NCI-H345 treated with DMSO at 0.1 percent for 48 hours (cell line): ENCODE measurements at regions not wholly inside any gene's neighbourhood (a gene's known extent, or its start where the extent isn't known, plus 50 kb on each side); places are given as distances from the start of the nearest gene placed in this dataset.

Experiments
- DNase-seq: peaks from one replicate; lab custom pipeline; 2025; ENCODE audit not compliant: unreplicated experiment; lab: John Stamatoyannopoulos, UW

DNA sequence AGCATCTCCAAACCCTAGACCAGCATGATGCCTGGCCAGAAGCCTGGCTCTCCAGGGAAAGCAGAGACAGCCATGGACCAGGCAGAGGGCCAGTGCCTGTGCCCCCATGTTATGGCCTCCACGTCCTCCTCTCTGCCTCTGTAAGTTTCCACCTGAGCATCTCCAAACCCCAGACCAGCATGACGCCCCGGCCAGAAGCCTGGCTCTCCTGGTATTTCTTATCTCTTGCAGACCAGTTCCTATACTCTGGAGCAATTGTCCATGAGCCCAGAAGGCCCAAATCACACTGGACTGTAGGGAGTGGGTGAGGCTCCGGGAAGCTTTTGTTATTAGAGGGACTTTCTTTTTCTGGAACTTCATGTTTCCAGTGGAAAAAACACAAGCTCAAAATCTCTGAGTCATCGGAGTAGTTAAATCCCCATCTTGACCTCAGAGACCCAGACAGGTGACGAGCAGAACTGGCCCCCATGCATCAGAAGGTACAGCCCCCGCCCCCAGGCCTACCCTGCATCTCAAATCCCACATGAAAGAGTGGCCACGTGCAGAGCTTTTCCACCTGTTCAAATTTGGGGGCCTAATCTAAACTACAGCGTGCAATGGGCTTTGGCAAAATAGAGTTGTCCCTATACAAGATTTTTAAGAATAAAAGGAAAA, 110.2 kb upstream of the FOXQ1 start:
- no peak for DNase-seq

DNA sequence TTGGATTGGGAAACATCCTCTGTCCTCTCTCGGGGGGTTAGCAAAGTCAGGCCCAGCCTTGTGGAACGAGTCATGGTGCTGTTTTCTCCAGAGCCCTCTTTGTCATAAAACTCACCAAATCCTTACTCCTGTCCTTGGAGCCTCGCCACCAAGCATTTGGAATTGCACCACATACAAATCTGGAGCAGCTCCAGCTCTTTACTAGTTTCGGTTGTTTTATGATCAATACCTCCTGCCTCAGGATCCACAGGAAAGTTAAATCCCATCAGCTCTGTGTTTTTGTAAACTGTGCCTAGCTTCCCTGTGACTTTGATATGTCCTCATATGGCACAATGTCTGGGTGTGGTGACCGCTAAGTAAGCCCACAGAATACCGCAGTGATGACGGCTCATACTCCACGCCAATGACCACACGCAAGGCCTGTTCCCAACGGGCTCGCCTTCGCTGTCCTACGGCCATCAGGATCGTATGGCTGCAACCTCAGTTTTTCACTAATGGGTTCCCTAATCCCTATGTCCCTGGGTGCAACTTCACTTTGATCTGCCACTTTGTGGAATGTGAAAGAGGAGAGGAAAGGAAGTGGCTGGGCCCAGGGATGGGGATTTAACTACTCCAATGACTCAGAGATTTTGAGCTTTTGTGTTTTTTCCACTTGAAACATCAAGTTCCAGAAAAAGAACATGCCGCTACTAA, 111.3 kb upstream of the FOXQ1 start:
- no peak for DNase-seq

DNA sequence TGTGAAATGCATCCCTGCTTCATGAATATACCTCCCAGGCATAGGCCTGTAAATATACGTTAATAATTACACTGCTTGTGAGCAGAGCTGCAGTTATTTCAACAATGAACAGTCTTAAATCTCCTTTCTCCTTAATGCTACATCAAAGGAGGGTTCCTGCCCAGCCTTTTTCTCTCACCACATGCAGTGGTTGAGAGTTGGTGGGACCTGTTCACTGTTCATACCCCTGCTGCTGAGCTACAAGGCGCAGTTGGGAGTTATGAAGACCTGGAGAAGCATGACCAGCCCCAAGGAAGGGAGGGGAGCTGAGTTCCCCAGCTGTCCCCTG, 111.9 kb upstream of the FOXQ1 start:
- no peak for DNase-seq

DNA sequence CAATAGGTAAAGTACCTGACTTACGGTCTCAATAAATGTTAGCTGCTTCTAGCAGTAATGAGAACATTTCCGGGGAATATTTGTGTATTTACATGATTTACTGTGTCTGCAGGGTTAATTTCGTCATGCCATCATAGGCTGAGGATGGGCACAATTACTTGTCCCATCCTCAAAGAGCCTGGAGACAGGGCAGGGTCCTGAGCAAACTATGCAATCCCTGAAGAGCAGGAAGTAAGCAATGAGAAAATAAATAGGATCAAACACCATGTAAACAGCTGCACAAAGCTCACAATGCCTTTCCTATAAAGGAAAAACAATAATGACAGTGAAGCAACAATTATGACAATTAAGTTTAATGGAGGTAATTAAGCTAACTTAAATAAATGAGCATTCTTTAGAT, 114.6 kb upstream of the FOXQ1 start:
- DNase-seq, result no peak

DNA sequence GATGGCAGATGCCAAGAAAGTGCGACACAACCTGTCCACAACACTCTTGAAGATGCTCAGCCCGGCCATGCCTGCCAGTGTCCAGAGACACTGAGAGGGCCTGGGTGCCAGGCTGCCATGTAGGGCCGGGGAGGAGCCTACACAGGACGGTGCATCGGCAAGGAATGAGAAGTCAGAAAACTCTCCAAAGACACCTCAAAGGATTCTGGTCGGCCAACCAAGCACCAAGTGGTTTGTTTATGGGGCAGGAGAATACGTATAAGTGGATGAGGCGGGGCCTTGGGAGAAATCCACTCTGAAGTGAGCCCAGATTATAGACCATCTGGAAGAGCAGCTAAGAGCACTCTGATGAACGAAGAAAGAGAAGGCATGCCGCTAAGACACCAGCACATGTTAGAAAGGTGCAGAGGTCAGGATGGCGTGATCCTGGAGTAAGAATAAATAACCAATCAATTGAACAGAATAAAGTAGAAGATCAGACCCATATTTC, 120.7 kb upstream of the FOXQ1 start:
- no peak for DNase-seq

DNA sequence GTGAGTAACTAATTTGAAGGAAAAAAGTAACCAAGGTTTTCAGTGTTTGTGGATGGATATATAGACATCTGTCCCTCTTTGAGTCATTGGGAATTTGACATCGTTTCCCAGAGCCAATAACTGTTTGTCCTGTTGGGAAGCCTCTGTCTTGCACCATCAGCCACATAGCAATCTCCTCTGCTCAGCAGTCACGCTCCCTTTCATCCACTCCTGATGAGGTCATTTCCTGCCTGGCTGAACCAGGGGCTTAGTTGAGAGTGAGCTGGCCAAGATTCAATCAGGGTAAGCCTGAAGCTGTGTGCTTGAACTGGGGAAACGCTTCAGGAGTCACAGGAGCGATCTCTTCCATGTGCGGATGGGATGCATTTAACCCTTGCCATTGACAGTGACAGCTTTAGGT, 121.5 kb upstream of the FOXQ1 start:
- DNase-seq, result no peak

DNA sequence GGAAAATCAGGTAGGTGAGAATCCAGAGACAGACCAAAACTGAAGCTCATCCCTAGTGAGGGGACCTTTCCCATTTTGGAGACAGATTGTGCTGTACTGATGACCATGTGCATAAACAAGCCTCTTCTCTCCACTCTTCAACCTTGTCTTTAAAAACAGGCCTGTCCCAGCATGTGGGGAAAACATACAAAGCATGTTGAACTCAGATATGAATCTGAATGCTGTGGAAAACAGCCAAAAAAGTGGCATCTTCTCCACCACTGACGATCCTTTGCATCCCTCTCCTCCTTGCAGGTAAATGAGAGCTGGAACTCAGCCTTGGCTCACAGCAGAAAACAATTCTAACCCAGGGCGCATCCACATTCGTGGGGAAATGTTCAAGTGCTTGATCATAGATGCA, 123.7 kb upstream of the FOXQ1 start:
- no peak for DNase-seq

DNA sequence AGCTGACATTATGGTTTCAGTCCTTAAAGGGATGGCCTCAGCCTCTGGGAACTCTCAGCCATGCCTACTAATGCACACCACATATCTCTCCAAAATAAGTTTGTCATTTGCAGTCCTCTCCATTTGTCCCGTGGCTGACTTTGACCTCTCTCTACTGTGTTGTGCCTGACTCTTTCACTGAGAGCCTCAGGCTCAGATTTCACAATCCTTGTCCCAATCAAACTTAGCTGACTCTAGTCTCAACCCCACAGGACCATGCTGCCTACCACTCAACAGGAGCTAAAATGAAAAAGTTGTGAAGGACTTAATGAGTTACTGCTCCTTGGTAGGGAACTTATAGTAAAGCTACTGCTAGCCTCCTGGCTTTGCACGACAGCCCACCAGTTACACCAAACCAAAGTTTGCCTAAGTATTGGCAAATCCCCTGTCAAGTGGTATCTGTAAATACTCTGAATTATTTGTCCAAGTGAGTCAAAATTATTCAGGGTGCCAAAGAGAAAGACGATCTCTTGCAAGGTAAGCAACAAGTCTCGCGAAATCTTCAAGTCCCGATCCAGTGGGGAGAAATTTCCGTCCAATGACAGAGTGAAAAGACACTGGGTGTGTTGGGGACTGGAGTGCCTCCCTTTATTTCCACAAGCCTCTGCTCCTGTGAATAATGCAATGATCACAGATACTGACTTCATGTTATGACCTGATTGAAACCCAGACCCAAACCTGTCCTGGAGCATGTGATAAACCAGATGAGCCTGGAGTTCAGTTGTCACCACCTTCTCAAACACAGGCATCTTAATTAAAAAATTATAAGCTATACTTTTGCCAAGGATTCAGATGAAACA, 124.4 kb upstream of the FOXQ1 start:
- DNase-seq, result no peak

DNA sequence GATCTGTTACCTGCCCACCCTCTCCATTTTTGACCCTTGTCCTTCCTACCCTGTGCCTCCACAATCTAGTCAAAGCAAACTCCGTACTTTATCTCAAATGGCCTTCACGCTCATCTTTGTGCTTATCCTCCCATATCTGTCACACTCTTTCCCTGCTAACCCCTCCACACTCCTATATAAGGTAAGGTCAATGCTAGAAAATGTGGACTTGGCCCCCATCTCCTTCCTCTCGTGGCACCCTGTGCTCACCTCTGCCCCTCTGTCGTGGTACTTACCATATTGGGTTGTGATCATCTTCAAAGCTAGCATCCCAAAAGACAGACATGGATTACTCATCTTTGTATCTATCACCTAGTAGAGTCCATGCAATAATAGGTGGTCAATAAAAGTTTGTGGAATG, 127.6 kb upstream of the FOXQ1 start:
- no peak for DNase-seq

DNA sequence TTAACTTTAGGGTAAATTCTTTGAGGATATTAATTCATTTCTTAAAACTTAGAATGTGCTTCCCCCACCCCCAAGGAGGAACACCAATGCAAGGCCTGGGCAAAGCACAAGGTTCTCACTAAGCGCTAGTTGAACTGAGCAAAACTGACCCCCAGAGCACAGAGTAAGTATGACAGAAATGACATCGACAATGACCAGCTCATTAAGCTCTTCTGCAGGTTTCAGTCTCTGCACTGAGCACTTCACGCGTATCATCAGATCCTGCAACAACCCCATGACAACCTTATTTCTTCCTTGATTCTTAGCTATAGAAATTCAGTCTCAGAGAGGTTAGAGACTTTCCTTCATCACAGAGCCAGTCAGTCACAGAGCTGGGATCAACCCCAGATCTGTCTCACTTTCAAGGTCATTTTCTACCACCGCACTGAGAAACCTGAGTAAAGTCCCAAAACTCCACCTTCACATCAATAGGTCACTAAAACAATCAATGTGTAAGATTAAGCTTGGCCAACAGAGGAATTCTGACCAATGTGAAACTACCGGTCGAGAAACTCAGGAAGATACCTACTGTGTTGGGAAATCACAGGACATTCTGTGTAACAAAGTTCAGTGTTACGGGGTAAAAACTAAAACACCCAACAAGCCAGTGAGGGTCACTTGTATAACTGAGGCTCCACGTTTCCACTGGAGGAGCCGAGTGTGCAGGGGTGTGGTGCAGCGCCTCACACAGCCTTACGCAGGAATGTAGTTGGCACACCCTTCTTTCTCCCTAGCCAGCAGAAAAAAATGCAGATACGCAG, 129.0 kb upstream of the FOXQ1 start:
- no peak for DNase-seq

DNA sequence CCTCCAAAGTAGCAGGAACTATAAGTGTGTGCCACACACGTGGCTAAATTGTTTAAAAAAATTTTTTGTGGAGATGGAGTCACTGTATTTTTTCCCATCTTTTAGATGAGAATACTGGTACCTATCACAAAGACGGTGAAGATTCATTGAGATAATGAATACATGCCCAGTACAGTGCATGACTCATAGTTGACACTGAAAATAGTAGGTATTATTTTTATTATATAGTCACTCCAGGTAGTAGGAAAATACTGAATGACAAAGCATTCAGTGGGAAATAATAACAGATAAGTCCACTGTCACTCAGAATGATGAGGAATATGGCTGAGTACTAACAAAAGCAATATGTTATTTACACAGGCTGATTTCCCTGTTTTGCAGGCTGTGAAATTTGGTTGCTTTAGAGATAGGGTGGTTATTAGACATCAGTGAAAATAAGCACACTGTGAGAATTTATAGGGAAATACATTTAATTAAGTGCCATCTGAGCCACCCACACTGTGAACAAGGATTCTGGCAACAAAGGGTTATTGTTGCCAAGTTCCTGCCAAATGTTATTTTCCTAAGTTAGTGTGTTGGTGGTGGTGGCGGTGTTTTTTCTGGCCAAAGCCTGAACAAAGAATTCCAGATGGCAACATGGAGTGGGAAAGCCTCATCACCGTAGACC, 129.8 kb upstream of the FOXQ1 start:
- DNase-seq, result no peak

DNA sequence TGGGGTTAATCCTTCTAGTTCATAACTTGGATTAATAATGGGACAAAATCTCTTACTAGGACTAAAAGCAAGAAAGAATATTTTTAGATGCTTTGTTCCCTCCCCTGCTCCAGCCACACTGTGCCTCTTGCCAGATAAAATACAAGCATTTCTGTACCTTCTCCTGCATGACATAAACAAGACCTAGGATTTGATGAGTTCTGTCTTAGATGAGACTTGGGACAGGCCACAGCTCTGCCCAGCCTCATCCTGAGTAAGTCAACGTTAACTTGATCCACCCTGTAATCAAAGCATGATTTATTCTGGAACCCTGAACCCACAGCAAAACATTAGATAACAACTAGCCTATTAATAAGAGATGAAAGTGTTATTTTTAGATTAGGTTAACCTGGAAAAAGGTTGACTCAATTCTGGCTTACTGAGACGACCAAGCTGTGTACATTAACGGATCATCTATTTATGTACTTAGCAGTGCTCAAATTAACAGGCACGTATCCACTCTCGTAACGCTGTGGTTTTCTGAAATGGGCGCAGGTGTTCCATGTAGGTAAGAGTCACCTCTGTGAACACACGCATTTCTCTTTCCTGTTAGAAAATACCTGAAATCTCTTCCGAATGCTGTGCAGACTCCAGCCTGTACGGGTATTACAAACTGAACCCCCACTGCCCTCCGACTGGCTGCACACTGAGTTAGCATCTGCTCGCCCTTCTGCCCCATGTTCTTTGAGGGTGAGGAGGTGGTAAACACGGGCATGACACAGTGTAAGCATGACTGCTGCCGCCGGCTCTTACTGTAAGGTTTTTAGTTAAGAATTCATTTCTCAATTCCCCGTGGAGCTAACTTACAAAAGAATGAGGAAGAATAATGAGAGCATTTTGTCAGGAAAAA, 132.1 kb upstream of the FOXQ1 start:
- DNase-seq, result no peak

DNA sequence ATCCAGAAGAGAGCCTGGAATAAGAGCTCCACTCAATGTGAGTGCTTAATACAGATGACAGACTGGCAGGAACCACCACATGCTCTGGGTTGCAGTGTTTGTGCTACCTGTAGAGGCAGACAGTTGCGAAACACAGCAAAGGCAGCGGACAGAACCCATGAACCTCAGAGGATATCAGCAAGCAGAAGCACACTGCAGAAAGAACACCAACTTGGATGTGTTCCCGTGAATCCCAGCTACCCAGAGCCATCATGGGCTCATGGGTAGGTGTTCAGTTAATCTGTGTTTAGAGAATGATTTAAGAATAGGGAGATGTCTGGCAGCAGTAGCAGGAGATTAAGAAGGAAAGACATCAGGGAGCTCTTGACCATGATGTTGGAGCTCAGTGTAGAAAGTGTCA, 133.3 kb upstream of the FOXQ1 start:
- DNase-seq, result no peak

DNA sequence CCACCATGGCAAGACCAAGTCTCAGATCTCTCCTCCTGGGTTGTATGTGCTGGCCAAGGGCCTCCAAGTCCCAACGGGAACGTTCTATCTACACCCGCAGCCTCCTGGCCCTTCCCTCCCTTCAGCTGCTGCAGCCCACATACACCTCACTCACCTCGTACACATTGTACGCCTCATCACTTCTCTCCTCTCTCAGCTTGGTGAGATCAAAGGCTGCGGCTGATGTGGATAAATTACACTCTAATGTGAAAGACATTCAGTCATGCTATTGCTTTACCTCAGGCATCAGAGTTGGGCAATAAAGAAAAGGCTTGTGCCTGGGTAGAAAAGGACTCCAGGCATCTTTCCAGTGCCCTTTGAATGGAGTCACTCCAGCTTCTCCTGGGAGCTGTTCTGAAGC, 135.3 kb upstream of the FOXQ1 start:
- DNase-seq, result no peak

DNA sequence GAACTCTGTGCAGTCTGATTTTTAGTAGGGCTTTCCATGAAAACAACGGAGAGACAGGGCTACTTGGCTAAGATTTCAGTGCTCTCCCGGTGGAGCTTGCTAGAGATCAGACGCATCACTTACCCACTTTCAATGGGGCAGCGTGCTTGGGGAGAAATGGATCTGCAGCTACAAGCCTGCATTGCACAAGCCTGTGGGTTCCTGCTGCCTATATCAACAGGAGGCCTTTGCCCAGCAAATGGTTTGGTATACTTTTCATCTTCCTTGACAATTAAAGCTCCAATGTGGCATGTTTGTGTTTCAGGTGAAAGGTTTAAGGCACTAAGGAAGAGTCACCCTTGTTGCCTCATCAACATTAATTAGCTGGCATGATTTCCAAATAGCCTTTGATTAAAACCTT, 136.0 kb upstream of the FOXQ1 start:
- no peak for DNase-seq

DNA sequence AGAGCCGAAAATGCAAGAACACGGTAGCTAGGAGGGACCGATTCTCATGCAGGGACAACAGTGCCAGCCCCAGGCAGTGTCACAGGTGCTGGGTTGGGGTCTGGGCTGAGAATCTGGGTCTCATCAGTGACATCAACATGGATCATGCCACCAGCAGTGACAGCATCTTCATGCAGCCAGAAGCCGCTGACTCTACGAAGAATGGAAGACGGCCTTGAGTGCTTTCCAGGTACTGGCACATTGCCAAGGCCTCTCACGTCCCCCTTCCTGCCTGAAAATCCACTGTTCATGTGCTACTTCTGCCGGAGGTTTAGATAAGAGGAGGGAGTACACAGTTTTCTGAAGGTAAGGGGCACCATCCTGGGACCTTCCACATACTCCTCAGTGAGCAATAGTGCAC, 141.1 kb upstream of the FOXQ1 start:
- no peak for DNase-seq

DNA sequence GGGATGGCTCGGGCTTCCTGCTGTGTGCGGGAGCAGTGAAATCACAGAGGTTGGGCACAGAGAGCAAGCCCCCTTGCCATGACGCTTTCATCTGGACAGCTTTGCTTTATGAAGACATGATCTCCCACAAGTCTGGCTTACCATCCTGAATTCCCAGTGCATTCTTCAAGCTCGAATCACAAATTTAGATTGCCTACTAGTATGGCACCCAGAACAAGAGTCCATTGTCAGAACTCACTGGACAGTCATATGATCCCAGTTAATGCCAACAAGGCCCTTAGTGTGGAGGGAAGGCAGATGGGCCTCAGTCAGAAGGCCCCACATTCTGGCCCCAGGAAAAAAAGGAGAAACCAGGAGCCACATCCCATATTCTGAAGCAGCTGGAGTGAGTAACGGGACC, 147.3 kb upstream of the FOXQ1 start:
- no peak for DNase-seq

DNA sequence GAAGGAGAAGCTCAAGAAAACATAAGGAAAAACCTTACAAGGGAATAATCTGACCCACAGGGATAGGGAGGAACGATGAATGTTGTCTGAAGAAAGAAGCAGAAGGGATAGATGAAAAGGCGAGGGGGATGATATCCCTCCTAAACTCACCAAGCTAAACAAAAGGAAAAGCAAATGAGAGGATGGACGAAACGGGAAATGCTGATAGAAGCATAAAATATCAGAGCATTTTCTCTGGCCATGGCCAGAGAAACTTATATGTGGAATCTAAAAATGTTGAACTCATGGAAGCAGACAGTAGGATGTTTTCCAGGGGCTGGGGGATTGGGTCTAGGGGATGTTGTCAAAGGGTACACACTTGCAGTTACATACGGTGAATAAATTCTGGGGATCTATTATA, 148.4 kb upstream of the FOXQ1 start:
- no peak for DNase-seq

DNA sequence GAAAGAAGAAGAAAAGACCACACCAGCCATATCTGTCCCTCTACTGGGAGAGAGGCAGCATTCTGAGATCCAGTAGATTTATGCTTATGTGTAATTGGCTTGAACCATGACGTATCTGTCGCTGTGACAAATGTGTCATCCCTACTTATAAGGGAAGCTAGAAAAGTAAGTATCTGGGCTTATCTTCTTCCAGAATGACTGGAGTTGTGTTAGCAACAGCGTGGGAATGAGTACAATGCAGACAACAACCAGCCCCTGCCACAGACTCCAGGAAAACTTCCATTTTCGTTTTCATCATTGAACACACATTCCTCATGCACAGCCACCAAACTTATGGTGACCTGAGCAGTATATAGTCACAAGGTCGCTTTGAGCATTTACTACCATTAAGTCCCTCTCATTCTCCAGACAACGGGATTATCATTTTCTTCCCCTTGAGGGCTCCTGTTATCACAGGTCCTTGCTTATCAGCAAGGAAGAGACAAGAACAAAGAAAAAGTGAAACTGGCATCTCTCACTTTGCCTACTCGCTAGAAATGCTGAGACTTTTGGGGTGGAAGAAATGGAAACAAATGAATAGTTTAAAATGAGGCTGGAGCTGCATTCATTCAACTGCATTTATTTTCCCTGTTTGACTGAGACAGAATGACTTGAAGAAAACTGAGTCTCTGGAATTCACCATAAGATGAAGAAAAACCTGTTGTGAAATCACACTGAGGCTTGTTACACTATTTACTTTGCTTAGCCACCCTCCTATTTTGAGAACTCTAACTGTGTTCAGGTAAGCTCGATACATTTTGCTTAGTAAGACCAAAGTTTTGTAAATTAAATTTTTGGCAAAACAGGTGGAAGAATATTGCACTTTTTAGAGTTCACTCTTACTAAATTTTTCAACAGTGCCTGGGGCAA, 149.3 kb upstream of the FOXQ1 start:
- no peak for DNase-seq
